ENCODE measurements at regions not wholly inside any gene's neighbourhood (a gene's known extent, or its start where the extent isn't known, plus 50 kb on each side); places are given as distances from the start of the nearest gene placed in this dataset.

- no peak for TF ChIP-seq EZH2 (IDR thresholded peaks at IDR 0.05; ENCODE audit: borderline replicate concordance, insufficient read depth, low read depth, low read length, poor library complexity, severe bottlenecking)
- TF ChIP-seq CTCF (IDR thresholded peaks at IDR 0.05) = no peak
Measured at GRCh38 chr5:67405755-67406154, 209.2 kb upstream of the CD180 start.

All from B cell (primary cell).